ENCODE measurements at regions not wholly inside any gene's neighbourhood (a gene's known extent, or its start where the extent isn't known, plus 50 kb on each side); places are given as distances from the start of the nearest gene placed in this dataset.
A peak's percentile ranks its signal among the peaks of the same experiment; 100 is the strongest.

DNA sequence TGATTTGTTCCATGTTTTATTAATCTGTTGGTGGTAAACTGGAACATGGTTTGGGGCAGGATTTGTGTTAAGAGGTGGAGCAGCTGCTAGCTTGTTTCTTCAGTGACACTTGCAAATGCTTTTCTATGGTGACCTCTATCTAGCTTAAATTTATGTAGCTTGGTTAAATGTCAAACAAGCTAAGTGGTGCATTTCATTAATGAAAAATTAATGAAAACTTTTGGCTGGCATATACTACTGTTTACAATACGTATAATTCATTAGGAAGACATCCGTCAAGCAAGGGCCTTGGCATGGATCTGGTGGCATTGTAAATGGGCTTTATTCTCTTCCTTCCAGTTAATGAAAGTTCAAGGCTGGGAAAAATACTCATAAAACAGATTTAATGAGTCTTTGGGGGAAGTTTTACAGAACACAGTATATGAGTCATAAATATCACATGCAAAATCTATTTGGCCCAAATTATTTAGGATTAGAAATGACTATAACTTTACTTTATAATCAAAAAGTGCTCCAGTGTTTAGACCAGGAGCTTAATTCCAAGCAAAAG is 807.7 kb upstream of the SEL1L start:
- peaks cover 10% of the 10 kb centered on the region for H3K4me1 Mint-ChIP-seq (ENCODE audit: insufficient read depth, unreplicated experiment)
- no TSS peak for BruUV-seq (replicated peaks)
- ChIA-PET POLR2A (no interaction called here), CTCF (interaction anchor here (1.2 kb wide), 1 partner anchor 147 kb away, joined by 3 read pairs; no protein-coding TSS in a partner anchor)
- no peaks in the 10 kb centered on the region for H3K27me3 Mint-ChIP-seq (ENCODE audit: insufficient read depth, unreplicated experiment)
- intact Hi-C loops (cut with micrococcal nuclease) = no loop called here
- H3K9me3 Mint-ChIP-seq (ENCODE audit: unreplicated experiment) = peaks cover 12% of the 10 kb centered on the region
- H3K36me3 Mint-ChIP-seq (ENCODE audit: insufficient read depth, unreplicated experiment) = peaks cover 6% of the 10 kb centered on the region
- TF ChIP-seq, protein P1, sequence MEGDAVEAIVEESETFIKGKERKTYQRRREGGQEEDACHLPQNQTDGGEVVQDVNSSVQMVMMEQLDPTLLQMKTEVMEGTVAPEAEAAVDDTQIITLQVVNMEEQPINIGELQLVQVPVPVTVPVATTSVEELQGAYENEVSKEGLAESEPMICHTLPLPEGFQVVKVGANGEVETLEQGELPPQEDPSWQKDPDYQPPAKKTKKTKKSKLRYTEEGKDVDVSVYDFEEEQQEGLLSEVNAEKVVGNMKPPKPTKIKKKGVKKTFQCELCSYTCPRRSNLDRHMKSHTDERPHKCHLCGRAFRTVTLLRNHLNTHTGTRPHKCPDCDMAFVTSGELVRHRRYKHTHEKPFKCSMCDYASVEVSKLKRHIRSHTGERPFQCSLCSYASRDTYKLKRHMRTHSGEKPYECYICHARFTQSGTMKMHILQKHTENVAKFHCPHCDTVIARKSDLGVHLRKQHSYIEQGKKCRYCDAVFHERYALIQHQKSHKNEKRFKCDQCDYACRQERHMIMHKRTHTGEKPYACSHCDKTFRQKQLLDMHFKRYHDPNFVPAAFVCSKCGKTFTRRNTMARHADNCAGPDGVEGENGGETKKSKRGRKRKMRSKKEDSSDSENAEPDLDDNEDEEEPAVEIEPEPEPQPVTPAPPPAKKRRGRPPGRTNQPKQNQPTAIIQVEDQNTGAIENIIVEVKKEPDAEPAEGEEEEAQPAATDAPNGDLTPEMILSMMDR (IDR thresholded peaks at IDR 0.05; ENCODE audit: unreplicated experiment) = no peak
- no peak overlapping the region for H3K27ac Mint-ChIP-seq (ENCODE audit: low read depth, unreplicated experiment)
- H3K4me3 Mint-ChIP-seq (ENCODE audit: unreplicated experiment) = no peak overlapping the region
- DNase-seq (ENCODE audit: unreplicated experiment) = no peak

DNA sequence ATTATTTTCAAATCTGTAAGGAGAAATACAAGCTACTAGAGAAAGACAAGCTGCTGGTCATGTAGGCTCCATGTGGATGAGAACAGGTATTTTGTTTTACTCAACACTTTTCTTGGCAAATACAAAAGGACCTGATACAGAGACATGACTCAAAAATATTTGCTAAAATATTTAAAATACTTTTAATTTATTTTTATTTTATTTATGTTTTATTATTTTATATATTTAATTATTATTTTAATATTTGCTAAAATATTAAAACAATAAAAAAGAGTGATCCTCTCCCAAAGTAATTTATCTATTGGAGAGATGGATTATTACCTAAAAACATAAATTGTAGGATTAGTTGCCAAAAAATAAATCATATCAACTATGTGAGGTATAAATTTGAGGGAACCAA is 808.9 kb upstream of the SEL1L start:
- ChIA-PET POLR2A (no interaction called here), CTCF (no interaction called here)
- Mint-ChIP-seq H3K4me3 (ENCODE audit: unreplicated experiment) (no peak overlapping the region), H3K27me3 (ENCODE audit: insufficient read depth, unreplicated experiment) (no peaks in the 10 kb centered on the region), H3K36me3 (ENCODE audit: insufficient read depth, unreplicated experiment) (peaks cover 6% of the 10 kb centered on the region), H3K4me1 (ENCODE audit: insufficient read depth, unreplicated experiment) (peaks cover 6% of the 10 kb centered on the region), H3K9me3 (ENCODE audit: unreplicated experiment) (peaks cover 12% of the 10 kb centered on the region), H3K27ac (ENCODE audit: low read depth, unreplicated experiment) (no peak overlapping the region)
- TF ChIP-seq, protein P1 (IDR thresholded peaks at IDR 0.05; ENCODE audit: unreplicated experiment) = no peak
- DNase-seq (ENCODE audit: unreplicated experiment) = no peak
- BruUV-seq (replicated peaks) = no TSS peak
- intact Hi-C loops (cut with micrococcal nuclease) = no loop called here

DNA sequence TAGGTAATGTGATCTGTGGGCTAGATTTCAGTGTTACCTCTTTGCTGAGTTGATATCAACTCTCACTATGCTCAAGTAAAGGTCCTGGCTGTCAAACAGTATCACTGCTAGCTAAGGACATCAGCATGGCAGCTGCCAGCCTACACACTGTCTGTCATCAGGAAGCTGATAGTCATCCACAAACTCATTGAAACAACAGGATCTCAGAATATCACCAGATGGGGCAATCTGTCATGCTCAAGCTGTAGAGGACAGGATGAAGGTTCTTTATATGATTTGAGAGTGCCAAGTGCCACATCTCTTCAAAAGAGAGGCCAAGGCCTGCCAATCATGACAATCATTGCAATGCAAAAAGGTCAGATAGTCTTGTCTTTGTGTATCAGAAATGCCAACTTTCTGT is 811.5 kb upstream of the SEL1L start:
- no peak for DNase-seq (ENCODE audit: unreplicated experiment)
- no TSS peak for BruUV-seq (replicated peaks)
- intact Hi-C loops (cut with micrococcal nuclease) = no loop called here
- H3K4me3 Mint-ChIP-seq (ENCODE audit: unreplicated experiment) = no peak overlapping the region
- H3K36me3 Mint-ChIP-seq (ENCODE audit: insufficient read depth, unreplicated experiment) = peaks cover 6% of the 10 kb centered on the region
- H3K27me3 Mint-ChIP-seq (ENCODE audit: insufficient read depth, unreplicated experiment) = no peaks in the 10 kb centered on the region
- TF ChIP-seq, protein P1 (IDR thresholded peaks at IDR 0.05; ENCODE audit: unreplicated experiment) = no peak
- H3K27ac Mint-ChIP-seq (ENCODE audit: low read depth, unreplicated experiment) = no peak overlapping the region
- ChIA-PET CTCF (no interaction called here), POLR2A (no interaction called here)
- peaks cover 12% of the 10 kb centered on the region for H3K9me3 Mint-ChIP-seq (ENCODE audit: unreplicated experiment)
- no peaks in the 10 kb centered on the region for H3K4me1 Mint-ChIP-seq (ENCODE audit: insufficient read depth, unreplicated experiment)

DNA sequence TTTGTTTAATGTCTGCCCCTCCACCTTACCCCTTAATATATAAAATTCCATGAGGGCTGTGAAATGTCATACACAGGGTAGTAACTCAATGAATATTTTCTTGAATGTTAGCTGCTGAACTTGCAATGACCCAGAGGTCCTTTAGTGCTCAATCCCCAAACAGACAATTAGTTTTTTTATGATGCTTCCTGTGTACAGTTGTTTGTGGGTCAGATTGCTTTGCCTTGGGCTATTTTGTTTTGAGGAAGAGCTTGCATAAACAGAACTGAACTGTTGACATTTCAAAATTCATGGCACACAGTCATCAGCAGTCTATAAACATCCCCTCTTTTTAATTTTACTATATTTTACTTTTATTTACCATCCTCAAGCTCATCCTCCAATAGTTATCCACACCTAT is 820.5 kb upstream of the SEL1L start:
- Mint-ChIP-seq H3K27ac (ENCODE audit: low read depth, unreplicated experiment) (no peak overlapping the region), H3K27me3 (ENCODE audit: insufficient read depth, unreplicated experiment) (no peaks in the 10 kb centered on the region), H3K4me3 (ENCODE audit: unreplicated experiment) (no peak overlapping the region), H3K4me1 (ENCODE audit: insufficient read depth, unreplicated experiment) (no peaks in the 10 kb centered on the region), H3K36me3 (ENCODE audit: insufficient read depth, unreplicated experiment) (no peaks in the 10 kb centered on the region), H3K9me3 (ENCODE audit: unreplicated experiment) (peaks cover 14% of the 10 kb centered on the region)
- CTCF ChIA-PET = no interaction called here
- peak; percentile 29 for DNase-seq (ENCODE audit: unreplicated experiment)
- TF ChIP-seq, protein P1 (IDR thresholded peaks at IDR 0.05; ENCODE audit: unreplicated experiment) = no peak
- BruUV-seq (replicated peaks) = no TSS peak
- POLR2A ChIA-PET = interaction anchor here (0.6 to 1.1 kb wide), 3 partner anchors 8 to 328 kb away, joined by 3 to 5 read pairs (median 3); no protein-coding TSS in a partner anchor
- intact Hi-C loops (cut with micrococcal nuclease) = no loop called here
